Ishikawa (cell line): ENCODE measurements at regions not wholly inside any gene's neighbourhood (a gene's known extent, or its start where the extent isn't known, plus 50 kb on each side); places are given as distances from the start of the nearest gene placed in this dataset.

Source experiments
- CEBPB ChIP-seq: IDR thresholded peaks from 2 replicates; pipeline ENCODE4 v1.6.1; 2012
- CREB1 ChIP-seq: IDR thresholded peaks from 2 replicates; pipeline ENCODE4 v1.6.1; 2012; ENCODE audit warnings: low read depth
- EP300 ChIP-seq: IDR thresholded peaks from 2 replicates; pipeline ENCODE4 v1.6.1; 2012; ENCODE audit warnings: borderline replicate concordance
- RAD21 ChIP-seq: IDR thresholded peaks from 2 replicates; pipeline ENCODE4 v1.6.1; 2012; ENCODE audit warnings: low read depth

GRCh38 chr2:146388757-146389156 lies 1456.1 kb upstream of the ACVR2A start:
- no peak for TF ChIP-seq RAD21
- TF ChIP-seq EP300, result no peak
- no peak for TF ChIP-seq CREB1
- TF ChIP-seq CEBPB, result no peak
